OCI-LY7 (cell line): ENCODE measurements at regions not wholly inside any gene's neighbourhood (a gene's known extent, or its start where the extent isn't known, plus 50 kb on each side); places are given as distances from the start of the nearest gene placed in this dataset.

ENCODE experiments used
- BruUV-seq: library from RNA; stranded (reverse); fragments of 400-500 nt; replicated peaks from 2 replicates; lab custom pipeline; 2021; lab: Mats Ljungman, UMichigan
- CTCF ChIA-PET: fragments of 300-600 bp; sonication (Branson Sonifier 250); formaldehyde crosslinking; loops from one replicate; lab custom pipeline; 2022; ENCODE audit warnings: antibody characterized with exemption; ENCODE audit not compliant: unreplicated experiment; lab: Charles Lee
- POLR2A ChIA-PET: fragments of 300-600 bp; sonication (Branson Sonifier 250); formaldehyde crosslinking; loops from one replicate; lab custom pipeline; 2022; ENCODE audit warnings: antibody characterized with exemption; lab: Charles Lee
- DNase-seq: peaks from one replicate; pipeline ENCODE4 v3.0.0-alpha.2; 2015; ENCODE audit warnings: low spot score
- H2AFZ ChIP-seq: fragments of 200-600 bp; sonication (generic), shearing (Covaris generic); 2 replicates; pipeline ENCODE4 v1.6.1; 2014; ENCODE audit warnings: mild to moderate bottlenecking, antibody characterized with exemption, low read length, moderate library complexity
- H3K27ac ChIP-seq: fragments of 200-600 bp; sonication (generic); 2 replicates; pipeline ENCODE4 v1.5.1; 2014; ENCODE audit warnings: mixed run types, low read depth, mild to moderate bottlenecking, moderate library complexity, low read length, inconsistent platforms; ENCODE audit not compliant: poor library complexity, severe bottlenecking
- H3K36me3 ChIP-seq: fragments of 200-600 bp; sonication (generic); 2 replicates; pipeline ENCODE4 v1.6.1; 2014; ENCODE audit warnings: mild to moderate bottlenecking, antibody characterized with exemption, low read length, moderate library complexity, mixed read lengths; ENCODE audit not compliant: insufficient read depth
- H3K4me1 ChIP-seq: fragments of 200-600 bp; sonication (generic); 2 replicates; pipeline ENCODE4 v1.5.1; 2014; ENCODE audit warnings: mild to moderate bottlenecking, low read length; ENCODE audit not compliant: insufficient read depth, poor library complexity, severe bottlenecking
- H3K4me2 ChIP-seq: fragments of 200-600 bp; sonication (generic); 2 replicates; pipeline ENCODE4 v1.6.1; 2014; ENCODE audit warnings: mild to moderate bottlenecking, low read length
- H3K4me3 ChIP-seq: fragments of 200-600 bp; sonication (generic); 2 replicates; pipeline ENCODE4 v1.5.1; 2014; ENCODE audit warnings: mild to moderate bottlenecking, low read depth, low read length; ENCODE audit not compliant: poor library complexity, severe bottlenecking
- H3K79me2 ChIP-seq: fragments of 200-600 bp; sonication (generic); 2 replicates; pipeline ENCODE4 v1.6.1; 2016; ENCODE audit warnings: low read depth, mild to moderate bottlenecking, low read length, moderate library complexity, mixed read lengths; ENCODE audit not compliant: insufficient read depth
- H3K9me2 ChIP-seq: fragments of 200-600 bp; sonication (generic); 2 replicates; pipeline ENCODE4 v1.6.1; 2016; ENCODE audit warnings: mild to moderate bottlenecking, low read length, mixed read lengths; ENCODE audit not compliant: insufficient read depth
- H3K9me3 ChIP-seq: fragments of 200-600 bp; sonication (generic); 2 replicates; pipeline ENCODE4 v1.6.1; 2014; ENCODE audit warnings: mild to moderate bottlenecking, mixed run types, low read length, mixed read lengths
- H4K20me1 ChIP-seq: fragments of 200-600 bp; sonication (generic); 2 replicates; pipeline ENCODE4 v1.6.1; 2014; ENCODE audit warnings: mild to moderate bottlenecking, antibody characterized with exemption, low read length, moderate library complexity, mixed read lengths; ENCODE audit not compliant: insufficient read depth
- EZH2phosphoT487 ChIP-seq: fragments of 200-600 bp; sonication (generic); IDR thresholded peaks from 2 replicates; pipeline ENCODE4 v1.6.1; 2018; ENCODE audit warnings: low read depth, borderline replicate concordance, mild to moderate bottlenecking, mixed run types, antibody characterized with exemption, low read length, moderate library complexity, mixed read lengths
- intact Hi-C: fragments of 100-400 bp; cut with micrococcal nuclease; formaldehyde crosslinking; loops from one replicate; pipeline ENCODE4 v1.10.0; 2022; ENCODE audit not compliant: unreplicated experiment
- TF ChIP-seq, protein P1 (sequence below): fragments of 200-600 bp; sonication (generic); conservative IDR thresholded peaks from 2 replicates; pipeline ENCODE4 v1.5.1; 2014; ENCODE audit warnings: mild to moderate bottlenecking, antibody characterized with exemption, low read length, moderate library complexity, mixed read lengths

DNA sequence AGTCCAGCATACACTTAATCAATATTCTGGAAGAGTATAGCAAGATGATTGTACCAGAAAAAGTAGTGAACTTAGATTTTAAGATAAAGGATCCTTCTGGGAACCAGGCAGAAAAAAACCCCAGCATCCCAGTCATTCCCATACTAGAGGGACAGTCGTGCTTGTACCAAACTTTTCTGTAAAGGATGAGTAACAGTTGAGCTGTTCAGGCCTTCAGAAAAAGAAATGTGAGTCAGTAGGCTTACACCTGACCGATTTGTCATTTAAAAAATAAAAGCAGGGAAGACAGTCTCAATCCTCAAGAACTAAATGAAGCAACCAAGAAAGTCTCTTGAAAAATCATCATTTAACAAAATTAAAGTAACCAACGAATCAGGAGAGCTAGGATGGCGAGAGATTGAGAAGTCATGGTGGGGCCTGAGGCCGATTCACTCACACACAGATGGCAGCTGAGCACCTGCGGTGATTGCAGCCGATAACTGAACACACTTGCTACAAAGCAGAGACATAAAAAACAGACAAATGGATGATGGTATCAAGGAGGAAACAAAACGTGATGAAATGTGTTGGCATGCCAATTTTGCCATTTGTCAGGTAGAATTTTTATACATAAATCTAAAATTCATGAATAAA lies 170.0 kb upstream of the ALKAL2 start:
- BruUV-seq: no TSS peak
- Histone ChIP-seq H3K79me2 (no peaks in the 10 kb centered on the region), H4K20me1 (no peaks in the 10 kb centered on the region), H3K36me3 (no peaks in the 10 kb centered on the region), H3K4me2 (no peak overlapping the region), H3K27ac (no peak overlapping the region), H3K9me3 (no peaks in the 10 kb centered on the region), H3K4me1 (no peaks in the 10 kb centered on the region), H2AFZ (no peak overlapping the region), H3K4me3 (no peak overlapping the region), H3K9me2 (no peaks in the 10 kb centered on the region)
- ChIA-PET POLR2A (no interaction called here), CTCF (no interaction called here)
- DNase-seq: no peak
- TF ChIP-seq EZH2phosphoT487: no peak
- TF ChIP-seq, protein P1, sequence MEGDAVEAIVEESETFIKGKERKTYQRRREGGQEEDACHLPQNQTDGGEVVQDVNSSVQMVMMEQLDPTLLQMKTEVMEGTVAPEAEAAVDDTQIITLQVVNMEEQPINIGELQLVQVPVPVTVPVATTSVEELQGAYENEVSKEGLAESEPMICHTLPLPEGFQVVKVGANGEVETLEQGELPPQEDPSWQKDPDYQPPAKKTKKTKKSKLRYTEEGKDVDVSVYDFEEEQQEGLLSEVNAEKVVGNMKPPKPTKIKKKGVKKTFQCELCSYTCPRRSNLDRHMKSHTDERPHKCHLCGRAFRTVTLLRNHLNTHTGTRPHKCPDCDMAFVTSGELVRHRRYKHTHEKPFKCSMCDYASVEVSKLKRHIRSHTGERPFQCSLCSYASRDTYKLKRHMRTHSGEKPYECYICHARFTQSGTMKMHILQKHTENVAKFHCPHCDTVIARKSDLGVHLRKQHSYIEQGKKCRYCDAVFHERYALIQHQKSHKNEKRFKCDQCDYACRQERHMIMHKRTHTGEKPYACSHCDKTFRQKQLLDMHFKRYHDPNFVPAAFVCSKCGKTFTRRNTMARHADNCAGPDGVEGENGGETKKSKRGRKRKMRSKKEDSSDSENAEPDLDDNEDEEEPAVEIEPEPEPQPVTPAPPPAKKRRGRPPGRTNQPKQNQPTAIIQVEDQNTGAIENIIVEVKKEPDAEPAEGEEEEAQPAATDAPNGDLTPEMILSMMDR: no peak
- intact Hi-C loops: no loop called here

DNA sequence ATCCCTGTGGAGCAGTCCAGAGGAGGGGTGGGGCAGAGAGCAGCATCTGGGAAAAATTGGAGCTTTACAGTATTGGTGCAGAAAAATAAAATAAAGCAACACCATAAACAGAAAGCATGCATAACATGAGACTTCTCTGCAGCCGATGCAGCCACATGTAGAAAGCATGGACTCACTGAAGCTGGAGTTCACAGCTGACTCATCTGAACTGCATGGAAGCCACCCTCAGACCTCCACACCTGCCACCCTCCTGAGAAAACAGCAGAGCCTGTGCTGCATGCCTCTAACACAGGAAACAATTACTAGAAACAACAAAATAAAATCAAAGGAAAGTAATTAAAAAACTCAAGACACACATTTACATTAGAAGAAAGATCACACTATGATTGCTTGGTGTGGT lies 169.4 kb upstream of the ALKAL2 start:
- TF ChIP-seq, protein P1: no peak
- no peak for TF ChIP-seq EZH2phosphoT487

DNA sequence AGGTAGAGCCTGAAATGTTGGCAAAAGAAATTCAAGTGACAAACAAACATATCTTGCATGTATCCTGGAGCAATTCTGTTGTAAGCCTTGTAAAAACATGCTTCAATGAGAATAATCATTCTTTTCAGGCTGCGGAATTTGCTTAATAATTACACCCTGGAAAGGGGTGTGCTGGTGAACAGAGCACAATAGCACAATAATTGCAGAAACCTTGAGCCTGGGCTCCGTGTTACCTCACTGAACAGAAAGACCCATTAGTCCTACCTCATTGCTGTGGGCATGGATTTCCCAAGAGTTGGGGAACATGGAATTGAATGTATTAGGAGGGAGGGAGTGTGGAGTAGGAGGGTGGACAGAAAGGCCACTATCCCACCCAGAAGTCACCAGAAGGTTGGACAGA lies 168.0 kb upstream of the ALKAL2 start:
- H4K20me1 ChIP-seq: no peaks in the 10 kb centered on the region
- DNase-seq: no peak
- H3K4me3 ChIP-seq: no peak overlapping the region
- H3K9me2 ChIP-seq: no peaks in the 10 kb centered on the region
- H2AFZ ChIP-seq: no peak overlapping the region
- H3K9me3 ChIP-seq: no peaks in the 10 kb centered on the region
- POLR2A ChIA-PET: no interaction called here
- H3K4me2 ChIP-seq: no peak overlapping the region
- H3K36me3 ChIP-seq: no peaks in the 10 kb centered on the region
- TF ChIP-seq, protein P1: no peak
- no peak for TF ChIP-seq EZH2phosphoT487
- no peaks in the 10 kb centered on the region for H3K4me1 ChIP-seq
- H3K27ac ChIP-seq: no peak overlapping the region
- CTCF ChIA-PET: no interaction called here
- no TSS peak for BruUV-seq
- no peaks in the 10 kb centered on the region for H3K79me2 ChIP-seq
- intact Hi-C loops: no loop called here

More for the DNA sequence above, 169.4 kb upstream of the ALKAL2 start:
- no TSS peak for BruUV-seq
- Histone ChIP-seq H3K36me3 (no peaks in the 10 kb centered on the region), H2AFZ (no peak overlapping the region), H3K4me2 (no peak overlapping the region), H3K4me3 (no peak overlapping the region), H3K4me1 (no peaks in the 10 kb centered on the region), H3K79me2 (no peaks in the 10 kb centered on the region), H4K20me1 (no peaks in the 10 kb centered on the region), H3K9me2 (no peaks in the 10 kb centered on the region), H3K9me3 (no peaks in the 10 kb centered on the region), H3K27ac (no peak overlapping the region)
- intact Hi-C loops: no loop called here
- ChIA-PET CTCF (no interaction called here), POLR2A (no interaction called here)
- DNase-seq: no peak
